ENCODE measurements at regions not wholly inside any gene's neighbourhood (a gene's known extent, or its start where the extent isn't known, plus 50 kb on each side); places are given as distances from the start of the nearest gene placed in this dataset.

GRCh38 chr1:81542196-81542595 is 258.5 kb upstream of the ADGRL2 start:
- no peak overlapping the region for H3K4me3 Mint-ChIP-seq
- H3K36me3 Mint-ChIP-seq (ENCODE audit: low read depth), result no peaks in the 10 kb centered on the region
- no peaks in the 10 kb centered on the region for H3K9me3 ChIP-seq (ENCODE audit: control insufficient read depth, low read length)
- no peak overlapping the region for H3K9ac ChIP-seq (ENCODE audit: extremely low read depth, low read length, poor library complexity, severe bottlenecking)
- no peak for DNase-seq
- H3K27me3 ChIP-seq (ENCODE audit: control insufficient read depth, insufficient read depth, low read length, poor library complexity, severe bottlenecking), result no peaks in the 10 kb centered on the region
- H3K4me1 Mint-ChIP-seq, result peaks cover 10% of the 10 kb centered on the region
- H3K4me1 ChIP-seq (ENCODE audit: control insufficient read depth, insufficient read depth, low read length), result no peaks in the 10 kb centered on the region
- H3K27ac Mint-ChIP-seq, result no peak overlapping the region
- 90 to 100% methylated on average over 1 to 5 of the region's 5 CpGs for WGBS, 2 experiments (ENCODE audit: insufficient coverage in 1 of 2, insufficient read length in 1 of 2)
- peaks cover 3% of the 10 kb centered on the region for H3K27me3 Mint-ChIP-seq (ENCODE audit: insufficient read depth)
- TF ChIP-seq, protein P1, sequence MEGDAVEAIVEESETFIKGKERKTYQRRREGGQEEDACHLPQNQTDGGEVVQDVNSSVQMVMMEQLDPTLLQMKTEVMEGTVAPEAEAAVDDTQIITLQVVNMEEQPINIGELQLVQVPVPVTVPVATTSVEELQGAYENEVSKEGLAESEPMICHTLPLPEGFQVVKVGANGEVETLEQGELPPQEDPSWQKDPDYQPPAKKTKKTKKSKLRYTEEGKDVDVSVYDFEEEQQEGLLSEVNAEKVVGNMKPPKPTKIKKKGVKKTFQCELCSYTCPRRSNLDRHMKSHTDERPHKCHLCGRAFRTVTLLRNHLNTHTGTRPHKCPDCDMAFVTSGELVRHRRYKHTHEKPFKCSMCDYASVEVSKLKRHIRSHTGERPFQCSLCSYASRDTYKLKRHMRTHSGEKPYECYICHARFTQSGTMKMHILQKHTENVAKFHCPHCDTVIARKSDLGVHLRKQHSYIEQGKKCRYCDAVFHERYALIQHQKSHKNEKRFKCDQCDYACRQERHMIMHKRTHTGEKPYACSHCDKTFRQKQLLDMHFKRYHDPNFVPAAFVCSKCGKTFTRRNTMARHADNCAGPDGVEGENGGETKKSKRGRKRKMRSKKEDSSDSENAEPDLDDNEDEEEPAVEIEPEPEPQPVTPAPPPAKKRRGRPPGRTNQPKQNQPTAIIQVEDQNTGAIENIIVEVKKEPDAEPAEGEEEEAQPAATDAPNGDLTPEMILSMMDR (conservative IDR thresholded peaks at IDR 0.05), result no peak
- H3K4me3 ChIP-seq (ENCODE audit: low read length), result no peak overlapping the region
- no peak overlapping the region for H3K27ac ChIP-seq (ENCODE audit: low read depth, low read length)
- no peaks in the 10 kb centered on the region for H3K36me3 ChIP-seq (ENCODE audit: control insufficient read depth, insufficient read depth, low read length)
- no peaks in the 10 kb centered on the region for H3K9me3 Mint-ChIP-seq

DNA sequence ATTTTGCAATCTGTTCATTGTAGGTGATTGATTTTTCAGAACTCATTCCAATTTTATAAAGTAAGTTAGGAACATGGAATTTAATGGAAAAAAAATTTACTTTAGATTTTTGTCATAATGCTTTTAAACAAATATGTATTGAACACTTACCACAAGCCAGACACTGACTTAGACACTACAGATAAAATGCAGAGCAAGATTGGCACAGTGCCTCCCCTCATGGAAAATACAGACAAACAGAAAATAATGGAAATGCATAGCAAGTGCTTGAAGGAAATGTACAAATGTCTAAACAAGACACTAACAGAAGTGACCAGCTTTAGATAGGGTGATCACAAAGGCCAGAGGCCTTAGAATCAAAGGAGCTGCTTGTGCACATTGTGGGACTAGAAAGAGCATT is 260.5 kb upstream of the ADGRL2 start:
- H3K27ac ChIP-seq (ENCODE audit: low read depth, low read length), result no peak overlapping the region
- Mint-ChIP-seq H3K9me3 (no peaks in the 10 kb centered on the region), H3K4me3 (no peak overlapping the region), H3K27me3 (ENCODE audit: insufficient read depth) (no peaks in the 10 kb centered on the region), H3K27ac (no peak overlapping the region), H3K4me1 (peaks cover 5% of the 10 kb centered on the region), H3K36me3 (ENCODE audit: low read depth) (no peaks in the 10 kb centered on the region)
- TF ChIP-seq, protein P1 (conservative IDR thresholded peaks at IDR 0.05), result no peak
- H3K36me3 ChIP-seq (ENCODE audit: control insufficient read depth, insufficient read depth, low read length), result no peaks in the 10 kb centered on the region
- no peak overlapping the region for H3K9ac ChIP-seq (ENCODE audit: extremely low read depth, low read length, poor library complexity, severe bottlenecking)
- no peaks in the 10 kb centered on the region for H3K4me1 ChIP-seq (ENCODE audit: control insufficient read depth, insufficient read depth, low read length)
- no peaks in the 10 kb centered on the region for H3K27me3 ChIP-seq (ENCODE audit: control insufficient read depth, insufficient read depth, low read length, poor library complexity, severe bottlenecking)
- DNase-seq, result no peak
- H3K9me3 ChIP-seq (ENCODE audit: control insufficient read depth, low read length), result no peaks in the 10 kb centered on the region
- no peak overlapping the region for H3K4me3 ChIP-seq (ENCODE audit: low read length)

DNA sequence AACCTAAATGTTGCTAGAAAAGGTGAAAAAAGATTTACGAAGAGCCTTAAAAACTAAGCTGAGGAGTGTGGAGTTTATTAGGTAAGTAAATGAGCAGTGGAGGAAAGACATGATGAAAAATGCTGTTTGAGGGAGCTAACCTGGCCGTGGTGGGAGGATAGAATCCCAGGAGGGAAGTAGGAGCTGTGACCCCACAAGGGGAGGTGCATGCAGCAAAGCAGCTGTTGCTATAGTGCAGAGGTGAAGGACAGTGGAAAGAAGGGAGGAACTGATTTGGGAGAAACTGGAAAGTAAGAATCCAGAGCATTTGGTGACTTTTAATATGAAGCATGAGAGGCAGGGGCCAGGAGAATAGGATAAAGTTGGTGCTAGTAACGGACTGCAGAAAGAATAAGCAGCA is 271.7 kb upstream of the ADGRL2 start:
- no peak for DNase-seq
- H3K9ac ChIP-seq (ENCODE audit: extremely low read depth, low read length, poor library complexity, severe bottlenecking), result no peak overlapping the region
- Mint-ChIP-seq H3K36me3 (ENCODE audit: low read depth) (no peaks in the 10 kb centered on the region), H3K4me3 (no peak overlapping the region), H3K27me3 (ENCODE audit: insufficient read depth) (no peaks in the 10 kb centered on the region), H3K9me3 (no peaks in the 10 kb centered on the region), H3K27ac (no peak overlapping the region), H3K4me1 (no peaks in the 10 kb centered on the region)
- TF ChIP-seq, protein P1 (conservative IDR thresholded peaks at IDR 0.05), result no peak
- WGBS, 2 experiments (ENCODE audit: insufficient coverage in 1 of 2, insufficient read length in 1 of 2), result 79 to 85% methylated on average over 3 of the region's 3 CpGs
- H3K36me3 ChIP-seq (ENCODE audit: control insufficient read depth, insufficient read depth, low read length), result no peaks in the 10 kb centered on the region
- H3K4me3 ChIP-seq (ENCODE audit: low read length), result no peak overlapping the region
- H3K27me3 ChIP-seq (ENCODE audit: control insufficient read depth, insufficient read depth, low read length, poor library complexity, severe bottlenecking), result no peaks in the 10 kb centered on the region
- no peak overlapping the region for H3K27ac ChIP-seq (ENCODE audit: low read depth, low read length)
- no peaks in the 10 kb centered on the region for H3K9me3 ChIP-seq (ENCODE audit: control insufficient read depth, low read length)
- H3K4me1 ChIP-seq (ENCODE audit: control insufficient read depth, insufficient read depth, low read length), result no peaks in the 10 kb centered on the region

Data from endodermal cell (in vitro differentiated cells).